ENCODE measurements at regions not wholly inside any gene's neighbourhood (a gene's known extent, or its start where the extent isn't known, plus 50 kb on each side); places are given as distances from the start of the nearest gene placed in this dataset.
"Not testable (repeated sequence)": the region's sequence is repeated elsewhere in the genome, so short reads cannot be mapped to it uniquely, and the experiment has no call there.

DNA sequence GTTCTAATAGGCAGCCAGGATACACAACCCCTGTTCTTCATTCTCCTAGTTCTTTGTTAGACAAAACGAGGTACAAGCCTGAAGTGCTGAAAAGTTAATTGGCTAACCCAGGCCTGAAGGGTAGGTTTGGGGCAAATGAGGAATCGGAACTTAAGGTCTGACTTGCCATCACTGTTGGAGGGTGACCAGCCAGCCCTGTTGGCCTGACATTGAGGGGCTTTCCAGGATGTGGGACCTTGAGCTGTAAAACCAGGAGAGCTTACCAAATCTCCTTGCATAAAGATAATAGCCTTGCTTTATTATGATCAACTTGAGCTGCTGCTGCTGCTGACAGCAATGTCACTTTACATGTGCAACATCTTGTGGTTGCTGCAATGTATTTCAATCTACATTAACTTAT, 256.0 kb downstream of the VAPA start:
- DNase-seq (ENCODE audit: low read depth): no peak

- no peak for DNase-seq (ENCODE audit: low read depth)
Observed at GRCh38 chr18:10170375-10170774, 256.6 kb downstream of the VAPA start.

- not testable (repeated sequence) for DNase-seq (ENCODE audit: low read depth)
Observed at GRCh38 chr18:10175333-10175732, 261.5 kb downstream of the VAPA start.

DNA sequence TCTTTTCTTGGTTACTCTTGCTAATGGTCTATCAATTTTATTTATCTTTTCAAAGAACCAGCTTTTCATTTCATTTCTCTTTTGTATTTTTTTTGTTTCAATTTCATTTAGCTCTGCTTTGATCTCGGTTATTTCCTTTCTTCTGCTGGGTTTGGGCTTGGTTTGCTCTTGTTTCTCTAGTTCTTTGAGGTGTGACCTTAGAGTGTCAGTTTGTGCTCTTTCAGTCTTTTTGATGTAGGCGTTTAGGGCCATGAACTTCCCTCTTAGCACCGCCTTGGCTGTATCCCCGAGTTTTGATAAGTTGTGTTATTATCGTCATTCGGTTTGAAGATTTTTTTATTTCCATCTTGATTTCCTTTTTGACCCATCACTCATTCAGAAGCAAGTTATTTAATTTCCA, 265.5 kb downstream of the VAPA start:
- DNase-seq (ENCODE audit: low read depth): not testable (repeated sequence)

GRCh38 chr18:10182009-10182624, 268.3 kb downstream of the VAPA start:
- DNase-seq (ENCODE audit: low read depth): no peak

DNA sequence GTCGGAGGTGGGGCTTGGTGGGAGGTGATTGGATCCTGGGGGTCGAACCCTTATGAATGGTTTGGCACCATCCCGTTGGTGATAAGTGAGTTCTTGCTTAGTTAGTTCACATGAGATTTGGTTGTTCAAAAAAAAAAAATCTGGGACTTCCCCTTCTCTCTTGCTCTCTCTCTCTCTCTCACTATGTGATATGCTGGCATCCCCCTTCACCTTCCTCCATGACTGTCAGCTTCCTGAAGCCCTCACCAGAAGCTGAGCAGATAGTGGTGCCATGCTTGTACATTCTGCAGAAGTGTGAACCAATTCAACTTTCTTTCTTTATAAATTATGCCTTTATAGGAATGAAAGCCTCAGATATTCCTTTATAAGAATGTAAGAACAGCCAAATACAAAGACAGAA, 269.7 kb upstream of the APCDD1 start:
- no peak for DNase-seq (ENCODE audit: low read depth)

- DNase-seq (ENCODE audit: low read depth): no peak
Observed at GRCh38 chr18:10188971-10189810, 265.2 kb upstream of the APCDD1 start.

DNA sequence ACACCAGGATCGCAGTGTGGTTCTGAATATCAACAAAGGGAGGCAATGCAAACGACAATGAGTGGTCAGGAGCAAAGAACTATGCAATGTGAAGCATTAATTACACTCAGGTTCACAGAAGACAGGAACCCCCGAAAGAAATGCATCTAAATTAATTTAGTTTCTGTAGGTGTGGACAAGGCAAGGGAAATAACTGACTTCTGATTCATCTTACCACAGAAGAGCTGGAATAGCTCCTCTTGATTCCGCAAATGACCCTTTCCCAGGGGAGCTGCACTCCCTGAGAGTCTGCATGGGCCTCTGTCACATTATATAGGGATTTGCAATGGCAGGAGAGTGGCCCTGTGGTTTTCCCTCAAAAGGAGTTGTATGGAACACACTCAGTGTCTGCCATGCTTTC, 263.9 kb upstream of the APCDD1 start:
- DNase-seq (ENCODE audit: low read depth): no peak

DNA sequence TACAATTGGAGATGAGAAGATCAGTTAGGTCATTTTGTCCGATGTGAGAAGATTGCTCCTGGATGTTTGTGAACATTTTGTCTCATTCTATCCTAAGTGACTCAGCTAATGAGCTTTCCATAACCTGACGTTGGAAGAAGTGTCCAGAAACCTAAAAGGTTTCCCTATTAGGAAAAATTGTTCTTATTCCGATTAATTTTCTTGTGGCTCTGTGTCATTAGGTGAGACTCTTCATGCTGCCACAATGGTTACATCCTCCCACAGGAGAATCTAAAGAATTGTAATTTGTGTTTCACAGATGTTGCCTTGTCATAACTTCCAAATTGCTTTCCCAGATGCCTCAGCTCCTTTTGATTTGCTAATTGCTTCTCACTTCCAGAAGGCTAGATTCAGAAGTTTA, 261.0 kb upstream of the APCDD1 start:
- no peak for DNase-seq (ENCODE audit: low read depth)

GRCh38 chr18:10194592-10194991, 259.8 kb upstream of the APCDD1 start:
- DNase-seq (ENCODE audit: low read depth): no peak

DNA sequence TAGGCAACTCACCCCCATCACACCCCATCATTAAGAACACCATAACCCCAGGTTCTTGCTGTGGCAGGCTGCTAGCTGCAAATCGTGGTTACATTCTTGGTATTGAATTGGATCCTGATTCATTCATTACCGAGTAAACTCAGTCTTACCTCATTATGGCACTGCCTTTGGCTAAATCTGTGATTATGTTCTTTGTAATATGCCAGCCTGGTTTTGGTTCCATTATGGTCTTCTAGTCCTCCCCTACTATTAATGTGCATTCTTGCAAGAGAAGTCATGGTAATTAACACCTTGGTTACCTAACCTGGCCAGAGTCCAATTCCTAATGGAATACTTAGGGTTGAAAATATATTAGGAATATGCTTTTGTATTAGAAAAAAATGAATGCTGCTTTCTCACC, 258.9 kb upstream of the APCDD1 start:
- no peak for DNase-seq (ENCODE audit: low read depth)

- no peak for DNase-seq (ENCODE audit: low read depth)
Observed at GRCh38 chr18:10197097-10197496, 257.3 kb upstream of the APCDD1 start.

DNA sequence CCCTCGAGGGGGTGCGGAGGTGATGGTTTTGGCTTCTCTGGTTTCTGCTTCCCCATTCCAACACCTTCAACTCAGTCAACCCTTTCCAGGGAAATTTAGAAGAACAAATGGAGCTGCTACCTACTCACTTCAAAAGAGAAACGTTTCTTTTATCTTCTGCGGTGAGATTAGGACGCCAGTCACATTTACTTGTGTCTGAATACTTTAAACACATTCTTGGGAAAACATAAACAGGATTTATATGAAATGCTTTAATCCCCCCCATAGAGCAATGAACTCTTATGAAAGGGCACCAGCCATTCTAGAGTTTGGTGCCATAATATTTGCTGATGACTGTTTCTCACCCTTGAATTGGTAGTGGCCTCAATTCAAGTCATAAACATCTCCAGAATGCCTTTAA, 253.2 kb upstream of the APCDD1 start:
- no peak for DNase-seq (ENCODE audit: low read depth)

DNA sequence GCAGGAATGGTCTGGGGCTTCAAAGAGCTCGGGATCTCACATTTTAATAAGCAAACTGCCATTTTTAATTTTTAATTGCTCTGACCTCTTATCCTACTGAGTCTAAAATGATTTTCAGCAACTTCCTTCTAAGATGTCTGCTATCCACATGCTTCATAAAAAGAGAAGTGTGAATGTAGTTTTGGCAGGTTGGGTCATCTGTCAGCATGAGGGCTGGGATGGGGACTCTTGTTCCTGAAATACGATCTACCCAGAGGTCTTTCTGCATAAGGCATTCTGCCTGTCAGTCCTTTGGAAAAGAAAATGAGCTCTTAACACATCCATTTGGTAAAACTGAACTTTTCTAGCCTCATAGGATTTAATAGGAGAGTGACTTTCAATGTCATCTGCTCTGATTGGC, 252.8 kb upstream of the APCDD1 start:
- DNase-seq (ENCODE audit: low read depth): no peak

- DNase-seq (ENCODE audit: low read depth): no peak
Observed at GRCh38 chr18:10202845-10203321, 251.6 kb upstream of the APCDD1 start.

DNA sequence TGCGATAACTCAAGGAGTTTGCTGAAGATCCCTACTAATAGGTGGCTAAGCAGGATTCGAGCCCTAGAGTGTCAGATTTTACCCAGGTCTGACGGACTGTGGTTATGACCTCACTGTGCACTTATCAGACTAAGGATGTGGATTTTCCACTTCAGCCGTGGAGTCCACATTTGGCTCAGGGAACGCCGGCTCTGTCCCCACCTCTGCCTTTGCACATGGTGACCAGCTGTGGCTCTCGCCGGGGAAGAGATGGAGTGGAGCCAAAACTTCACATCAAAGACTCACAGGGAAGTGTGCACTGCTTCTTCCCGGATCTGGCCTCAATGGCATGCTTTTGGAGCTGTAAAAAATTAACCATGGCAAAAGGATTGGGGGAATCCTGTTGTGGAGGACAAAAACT, 249.3 kb upstream of the APCDD1 start:
- no peak for DNase-seq (ENCODE audit: low read depth)

GRCh38 chr18:10207682-10208345, 246.6 kb upstream of the APCDD1 start:
- no peak for DNase-seq (ENCODE audit: low read depth)

- no peak for DNase-seq (ENCODE audit: low read depth)
Observed at GRCh38 chr18:10209302-10209701, 245.1 kb upstream of the APCDD1 start.

GRCh38 chr18:10210057-10210633, 244.3 kb upstream of the APCDD1 start:
- DNase-seq (ENCODE audit: low read depth): no peak

DNA sequence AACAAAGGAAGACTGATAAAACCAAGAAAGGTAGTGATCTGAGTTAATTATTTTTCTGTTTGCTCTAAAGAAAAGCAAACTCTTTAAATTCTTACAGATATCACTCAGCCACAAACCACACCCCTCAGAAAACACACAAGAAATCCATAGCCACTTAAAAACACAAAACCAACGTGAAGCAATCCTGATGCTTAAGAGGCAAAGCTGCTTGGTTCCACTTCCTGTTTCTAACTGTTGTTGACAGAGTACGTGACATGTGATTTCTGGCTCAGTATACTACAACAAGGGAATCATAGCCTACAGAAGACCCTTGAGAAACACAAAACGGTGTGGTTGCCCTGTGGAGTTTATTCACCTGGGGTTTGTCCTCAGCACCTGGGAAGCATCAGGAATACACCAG, 240.9 kb upstream of the APCDD1 start:
- DNase-seq (ENCODE audit: low read depth): no peak

DNA sequence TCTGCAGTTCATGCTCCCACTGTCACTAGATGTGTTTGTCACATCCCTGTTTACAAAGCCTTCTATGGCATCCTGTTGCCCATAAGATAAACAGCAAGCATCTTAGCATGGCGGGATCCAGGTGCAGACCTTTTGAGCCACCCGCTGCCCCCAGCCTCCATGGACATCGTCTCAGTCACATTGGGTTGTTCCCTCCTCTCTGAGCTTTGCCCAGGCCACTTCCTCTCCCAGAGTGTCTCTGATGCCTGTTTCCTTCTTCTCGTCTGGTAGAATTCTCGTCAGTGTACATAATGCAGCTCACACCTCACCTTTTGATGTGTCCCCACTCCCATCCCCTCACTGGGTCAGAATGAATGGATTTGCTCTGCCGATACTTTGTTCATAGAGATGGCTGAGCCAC, 239.0 kb upstream of the APCDD1 start:
- no peak for DNase-seq (ENCODE audit: low read depth)

GRCh38 chr18:10216791-10217190, 237.6 kb upstream of the APCDD1 start:
- no peak for DNase-seq (ENCODE audit: low read depth)

DNA sequence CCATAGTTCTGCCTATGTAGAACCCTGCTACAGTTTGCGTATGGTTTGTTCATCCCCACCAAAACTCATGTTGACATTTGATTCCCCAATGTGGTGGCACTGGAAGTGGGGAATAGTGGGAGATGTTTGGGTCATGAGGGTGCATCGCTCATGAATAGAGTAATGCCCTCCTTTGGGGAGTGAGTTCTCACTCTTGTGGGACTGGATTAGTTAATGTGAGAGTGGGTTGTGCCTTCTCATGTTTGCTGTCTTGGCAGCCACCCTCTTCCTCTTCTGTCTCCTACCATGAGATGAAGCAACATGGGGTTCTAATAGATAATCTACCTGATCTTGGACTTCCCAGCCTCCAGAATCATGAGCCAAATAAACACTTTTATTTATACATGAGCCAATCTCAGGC, 237.2 kb upstream of the APCDD1 start:
- no peak for DNase-seq (ENCODE audit: low read depth)
